ENCODE measurements at regions not wholly inside any gene's neighbourhood (a gene's known extent, or its start where the extent isn't known, plus 50 kb on each side); places are given as distances from the start of the nearest gene placed in this dataset.
"Not testable (repeated sequence)": the region's sequence is repeated elsewhere in the genome, so short reads cannot be mapped to it uniquely, and the experiment has no call there.

- Histone ChIP-seq H2BK120ac (ENCODE audit: low read depth, low read length) (no peak overlapping the region), H3K4me1 (ENCODE audit: control insufficient read depth, low read depth, low read length) (no peaks in the 10 kb centered on the region), H3K23ac (ENCODE audit: low read length) (no peak overlapping the region), H2BK15ac (replicated peaks; ENCODE audit: low read depth) (no peak overlapping the region), H3K9ac (ENCODE audit: low read length) (no peak overlapping the region), H3K36me3 (ENCODE audit: control insufficient read depth, insufficient read depth, low read length) (no peaks in the 10 kb centered on the region), H3K4ac (ENCODE audit: low read depth, low read length) (no peak overlapping the region), H4K5ac (ENCODE audit: low read length) (no peak overlapping the region), H4K8ac (ENCODE audit: low read depth, low read length) (no peak overlapping the region), H3K27ac (ENCODE audit: low read depth, low read length) (no peak overlapping the region), H3K4me2 (ENCODE audit: low read length) (no peak overlapping the region), H3K18ac (ENCODE audit: low read length) (no peak overlapping the region), H3K79me1 (ENCODE audit: low read length) (no peaks in the 10 kb centered on the region), H3K56ac (ENCODE audit: low read length) (no peak overlapping the region), H3K4me3 (ENCODE audit: low read length) (no peak overlapping the region), H3K79me2 (ENCODE audit: control insufficient read depth, insufficient read depth, low read length) (no peaks in the 10 kb centered on the region), H2AK5ac (ENCODE audit: low read length) (no peak overlapping the region), H2BK5ac (ENCODE audit: low read length) (no peak overlapping the region), H3K27me3 (ENCODE audit: insufficient read depth, low read length, poor library complexity) (no peaks in the 10 kb centered on the region)
- WGBS (ENCODE audit: extremely low coverage, insufficient coverage, low lambda C conversion rate), result no CpG with 5 or more reads among the region's 1 CpG
- no peak for DNase-seq
Measured at GRCh38 chr6:119830069-119830468, 480.5 kb upstream of the MAN1A1 start.

GRCh38 chr6:119829499-119829898 is 479.9 kb upstream of the MAN1A1 start:
- not testable (repeated sequence) for H4K8ac ChIP-seq (ENCODE audit: low read depth, low read length); H3K79me1 ChIP-seq (ENCODE audit: low read length); H3K23ac ChIP-seq (ENCODE audit: low read length); H3K4me3 ChIP-seq (ENCODE audit: low read length); H3K27me3 ChIP-seq (ENCODE audit: insufficient read depth, low read length, poor library complexity); H4K5ac ChIP-seq (ENCODE audit: low read length); H3K4me1 ChIP-seq (ENCODE audit: control insufficient read depth, low read depth, low read length); H3K18ac ChIP-seq (ENCODE audit: low read length); H3K56ac ChIP-seq (ENCODE audit: low read length); H3K27ac ChIP-seq (ENCODE audit: low read depth, low read length); H3K9ac ChIP-seq (ENCODE audit: low read length); H2AK5ac ChIP-seq (ENCODE audit: low read length); H3K36me3 ChIP-seq (ENCODE audit: control insufficient read depth, insufficient read depth, low read length); H2BK120ac ChIP-seq (ENCODE audit: low read depth, low read length); H2BK15ac ChIP-seq (replicated peaks; ENCODE audit: low read depth); H3K79me2 ChIP-seq (ENCODE audit: control insufficient read depth, insufficient read depth, low read length); H3K4ac ChIP-seq (ENCODE audit: low read depth, low read length); H3K4me2 ChIP-seq (ENCODE audit: low read length); H2BK5ac ChIP-seq (ENCODE audit: low read length)
- DNase-seq, result peak; percentile 15
- no CpG with 5 or more reads among the region's 4 CpGs for WGBS (ENCODE audit: extremely low coverage, insufficient coverage, low lambda C conversion rate)

DNA sequence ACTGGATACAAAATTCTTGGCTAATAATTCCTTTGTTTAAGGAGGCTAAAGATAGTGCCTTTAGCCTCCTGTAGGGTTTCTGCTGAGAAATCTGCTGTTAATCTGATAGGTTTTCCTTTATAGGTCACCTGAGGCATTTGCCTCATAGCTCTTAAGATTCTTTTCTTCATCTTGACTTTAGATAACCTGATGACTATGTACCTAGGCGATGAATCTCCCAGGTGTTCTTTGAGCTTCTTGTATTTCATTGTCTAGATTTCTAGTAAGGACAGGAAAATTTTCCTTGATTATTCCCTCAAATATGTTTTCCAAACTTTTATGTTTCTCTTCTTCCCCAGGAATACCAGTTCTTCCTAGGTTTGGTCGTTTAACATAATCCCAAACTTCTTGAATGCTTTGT is 479.4 kb upstream of the MAN1A1 start:
- H2AK5ac ChIP-seq (ENCODE audit: low read length), result no peak overlapping the region
- no peak for DNase-seq

DNA sequence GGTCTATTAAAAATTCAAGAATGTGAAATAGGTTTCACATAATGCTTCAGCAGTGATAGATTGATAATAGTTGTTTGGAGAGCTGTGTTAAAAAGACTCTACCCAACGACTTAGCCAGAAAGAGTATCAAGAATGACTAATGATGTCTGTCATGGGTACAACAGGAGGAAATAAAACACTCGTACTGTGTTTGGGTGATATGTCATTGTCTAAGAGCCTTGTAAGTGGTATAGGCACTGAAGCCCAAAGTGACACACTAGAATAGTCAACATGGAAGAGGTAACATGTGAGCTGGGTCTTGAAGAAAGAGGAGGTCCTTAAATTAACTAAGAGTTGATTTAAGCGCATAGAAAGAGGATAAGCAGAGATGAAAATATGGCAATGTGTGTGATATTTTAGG is 471.8 kb upstream of the MAN1A1 start:
- Histone ChIP-seq H2AK5ac (ENCODE audit: low read length) (no peak overlapping the region), H3K4me3 (ENCODE audit: low read length) (no peak overlapping the region), H3K56ac (ENCODE audit: low read length) (no peak overlapping the region), H3K79me2 (ENCODE audit: control insufficient read depth, insufficient read depth, low read length) (no peaks in the 10 kb centered on the region), H2BK15ac (replicated peaks; ENCODE audit: low read depth) (no peak overlapping the region), H3K79me1 (ENCODE audit: low read length) (no peaks in the 10 kb centered on the region), H3K4ac (ENCODE audit: low read depth, low read length) (no peak overlapping the region), H2BK5ac (ENCODE audit: low read length) (no peak overlapping the region), H4K5ac (ENCODE audit: low read length) (no peak overlapping the region), H3K9ac (ENCODE audit: low read length) (no peak overlapping the region), H3K18ac (ENCODE audit: low read length) (no peak overlapping the region), H4K8ac (ENCODE audit: low read depth, low read length) (no peak overlapping the region), H2BK120ac (ENCODE audit: low read depth, low read length) (no peak overlapping the region), H3K4me2 (ENCODE audit: low read length) (no peak overlapping the region), H3K27me3 (ENCODE audit: insufficient read depth, low read length, poor library complexity) (no peaks in the 10 kb centered on the region), H3K23ac (ENCODE audit: low read length) (no peak overlapping the region), H3K36me3 (ENCODE audit: control insufficient read depth, insufficient read depth, low read length) (no peaks in the 10 kb centered on the region), H3K4me1 (ENCODE audit: control insufficient read depth, low read depth, low read length) (no peaks in the 10 kb centered on the region), H3K27ac (ENCODE audit: low read depth, low read length) (no peak overlapping the region)
- DNase-seq, result no peak
- WGBS (ENCODE audit: extremely low coverage, insufficient coverage, low lambda C conversion rate), result no CpG with 5 or more reads among the region's 3 CpGs

More for the DNA sequence above, 479.4 kb upstream of the MAN1A1 start:
- Histone ChIP-seq H3K27me3 (ENCODE audit: insufficient read depth, low read length, poor library complexity) (no peaks in the 10 kb centered on the region), H3K4ac (ENCODE audit: low read depth, low read length) (no peak overlapping the region), H4K8ac (ENCODE audit: low read depth, low read length) (no peak overlapping the region), H3K27ac (ENCODE audit: low read depth, low read length) (no peak overlapping the region), H3K79me2 (ENCODE audit: control insufficient read depth, insufficient read depth, low read length) (no peaks in the 10 kb centered on the region), H3K4me2 (ENCODE audit: low read length) (no peak overlapping the region), H4K5ac (ENCODE audit: low read length) (no peak overlapping the region), H3K4me3 (ENCODE audit: low read length) (no peak overlapping the region), H2BK15ac (replicated peaks; ENCODE audit: low read depth) (no peak overlapping the region), H3K36me3 (ENCODE audit: control insufficient read depth, insufficient read depth, low read length) (no peaks in the 10 kb centered on the region), H3K9ac (ENCODE audit: low read length) (no peak overlapping the region), H2BK5ac (ENCODE audit: low read length) (no peak overlapping the region), H3K56ac (ENCODE audit: low read length) (no peak overlapping the region), H3K79me1 (ENCODE audit: low read length) (no peaks in the 10 kb centered on the region), H3K4me1 (ENCODE audit: control insufficient read depth, low read depth, low read length) (no peaks in the 10 kb centered on the region), H2BK120ac (ENCODE audit: low read depth, low read length) (no peak overlapping the region), H3K18ac (ENCODE audit: low read length) (no peak overlapping the region), H3K23ac (ENCODE audit: low read length) (no peak overlapping the region)
- WGBS (ENCODE audit: extremely low coverage, insufficient coverage, low lambda C conversion rate), result no CpG with 5 or more reads among the region's 2 CpGs

GRCh38 chr6:119818876-119819275 is 469.3 kb upstream of the MAN1A1 start:
- Histone ChIP-seq H3K23ac (ENCODE audit: low read length) (no peak overlapping the region), H3K27ac (ENCODE audit: low read depth, low read length) (no peak overlapping the region), H4K5ac (ENCODE audit: low read length) (no peak overlapping the region), H4K8ac (ENCODE audit: low read depth, low read length) (no peak overlapping the region), H3K4ac (ENCODE audit: low read depth, low read length) (no peak overlapping the region), H3K56ac (ENCODE audit: low read length) (no peak overlapping the region), H3K4me3 (ENCODE audit: low read length) (no peak overlapping the region), H3K36me3 (ENCODE audit: control insufficient read depth, insufficient read depth, low read length) (no peaks in the 10 kb centered on the region), H3K27me3 (ENCODE audit: insufficient read depth, low read length, poor library complexity) (no peaks in the 10 kb centered on the region), H3K79me1 (ENCODE audit: low read length) (no peaks in the 10 kb centered on the region), H2BK120ac (ENCODE audit: low read depth, low read length) (no peak overlapping the region), H3K9ac (ENCODE audit: low read length) (no peak overlapping the region), H3K4me1 (ENCODE audit: control insufficient read depth, low read depth, low read length) (no peaks in the 10 kb centered on the region), H3K4me2 (ENCODE audit: low read length) (no peak overlapping the region), H2BK5ac (ENCODE audit: low read length) (no peak overlapping the region), H2AK5ac (ENCODE audit: low read length) (no peak overlapping the region), H3K18ac (ENCODE audit: low read length) (no peak overlapping the region), H2BK15ac (replicated peaks; ENCODE audit: low read depth) (no peak overlapping the region), H3K79me2 (ENCODE audit: control insufficient read depth, insufficient read depth, low read length) (no peaks in the 10 kb centered on the region)
- DNase-seq, result no peak

DNA sequence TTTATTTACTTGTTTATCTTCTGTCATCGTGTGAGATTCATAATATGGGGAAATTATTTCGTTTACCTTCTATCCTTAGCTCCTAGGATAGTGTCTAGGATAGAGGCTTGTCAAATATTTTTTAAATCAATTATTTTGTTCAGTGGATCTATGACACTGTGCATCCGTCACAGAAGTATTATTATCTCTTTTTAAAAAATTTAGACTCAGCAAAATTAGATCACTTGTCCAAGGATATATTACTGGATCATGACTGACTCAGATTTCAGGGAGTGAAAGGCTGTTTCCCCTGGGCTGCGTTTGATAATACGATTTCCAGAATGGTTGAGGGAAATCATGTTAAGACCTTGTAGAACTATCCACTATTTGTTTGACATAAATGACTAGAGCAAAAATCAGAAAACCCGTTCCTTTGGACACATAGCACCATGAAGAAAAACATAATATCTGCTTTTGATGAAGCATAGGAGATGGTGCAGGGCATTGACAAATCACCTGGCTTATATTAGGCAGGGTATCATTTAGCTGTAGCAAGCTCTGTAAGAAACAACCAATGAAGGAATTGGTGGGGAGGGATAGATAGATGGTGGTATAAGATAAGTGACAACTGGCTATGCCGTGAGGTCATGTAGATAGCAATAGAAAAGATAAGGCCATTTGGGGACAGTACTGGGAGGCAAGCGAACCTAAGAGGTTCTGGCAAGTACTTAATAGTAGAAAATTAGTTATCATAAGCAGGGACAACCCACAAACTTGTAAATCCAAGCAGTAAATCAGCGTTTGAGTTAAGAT is 465.2 kb upstream of the MAN1A1 start:
- Histone ChIP-seq H3K4me1 (ENCODE audit: control insufficient read depth, low read depth, low read length) (no peaks in the 10 kb centered on the region), H2AK5ac (ENCODE audit: low read length) (no peak overlapping the region), H3K79me1 (ENCODE audit: low read length) (no peaks in the 10 kb centered on the region), H3K36me3 (ENCODE audit: control insufficient read depth, insufficient read depth, low read length) (no peaks in the 10 kb centered on the region), H3K23ac (ENCODE audit: low read length) (no peak overlapping the region), H3K4me2 (ENCODE audit: low read length) (no peak overlapping the region), H3K18ac (ENCODE audit: low read length) (no peak overlapping the region), H3K27ac (ENCODE audit: low read depth, low read length) (no peak overlapping the region), H2BK15ac (replicated peaks; ENCODE audit: low read depth) (no peak overlapping the region), H4K5ac (ENCODE audit: low read length) (no peak overlapping the region), H2BK120ac (ENCODE audit: low read depth, low read length) (no peak overlapping the region), H3K79me2 (ENCODE audit: control insufficient read depth, insufficient read depth, low read length) (no peaks in the 10 kb centered on the region), H3K4ac (ENCODE audit: low read depth, low read length) (no peak overlapping the region), H3K9ac (ENCODE audit: low read length) (no peak overlapping the region), H2BK5ac (ENCODE audit: low read length) (no peak overlapping the region), H3K4me3 (ENCODE audit: low read length) (no peak overlapping the region), H4K8ac (ENCODE audit: low read depth, low read length) (no peak overlapping the region), H3K27me3 (ENCODE audit: insufficient read depth, low read length, poor library complexity) (no peaks in the 10 kb centered on the region), H3K56ac (ENCODE audit: low read length) (no peak overlapping the region)
- WGBS (ENCODE audit: extremely low coverage, insufficient coverage, low lambda C conversion rate), result no CpG with 5 or more reads among the region's 9 CpGs
- DNase-seq, result peak; percentile 85

All from mesendoderm (in vitro differentiated cells).